HG03175 (cell line): ENCODE measurements at regions not wholly inside any gene's neighbourhood (a gene's known extent, or its start where the extent isn't known, plus 50 kb on each side); places are given as distances from the start of the nearest gene placed in this dataset.

Experiments
- ATAC-seq: cut with Tn5 transposase; IDR thresholded peaks from one replicate; pipeline ENCODE4 v1.9.1; 2021; ENCODE audit warnings: mild to moderate bottlenecking, moderate library complexity; ENCODE audit not compliant: unreplicated experiment

- no peak for ATAC-seq
These were observed 764.9 kb downstream of the TECRL start for GRCh38 chr4:63644396-63644795.

- no peak for ATAC-seq
These were observed 772.0 kb downstream of the TECRL start for GRCh38 chr4:63637270-63637669.

GRCh38 chr4:63632858-63633257 is 776.4 kb downstream of the TECRL start:
- ATAC-seq: no peak

GRCh38 chr4:63620271-63620670 is 789.0 kb downstream of the TECRL start:
- no peak for ATAC-seq

GRCh38 chr4:63619771-63620170 is 789.5 kb downstream of the TECRL start:
- no peak for ATAC-seq

- ATAC-seq: no peak
These were observed 790.1 kb downstream of the TECRL start for GRCh38 chr4:63618883-63619718.

GRCh38 chr4:63607169-63607872 is 801.9 kb downstream of the TECRL start:
- no peak for ATAC-seq

- ATAC-seq: no peak
These were observed 819.5 kb downstream of the TECRL start for GRCh38 chr4:63589796-63590195.

GRCh38 chr4:63583561-63583960 is 825.7 kb downstream of the TECRL start:
- no peak for ATAC-seq

GRCh38 chr4:63583007-63583406 is 826.2 kb downstream of the TECRL start:
- no peak for ATAC-seq

GRCh38 chr4:63580796-63581475 is 828.3 kb downstream of the TECRL start:
- ATAC-seq: no peak

- ATAC-seq: no peak
These were observed 830.9 kb downstream of the TECRL start for GRCh38 chr4:63578383-63578782.

- ATAC-seq: no peak
These were observed 842.6 kb downstream of the TECRL start for GRCh38 chr4:63566658-63567057.

GRCh38 chr4:63563288-63564014 is 845.8 kb downstream of the TECRL start:
- ATAC-seq: no peak

GRCh38 chr4:63558709-63559108 is 850.5 kb downstream of the TECRL start:
- ATAC-seq: no peak

GRCh38 chr4:63556332-63556731 is 852.9 kb downstream of the TECRL start:
- no peak for ATAC-seq

GRCh38 chr4:63553123-63553522 is 856.1 kb downstream of the TECRL start:
- no peak for ATAC-seq

- ATAC-seq: no peak
These were observed 867.4 kb downstream of the TECRL start for GRCh38 chr4:63541828-63542227.

GRCh38 chr4:63529581-63530337 is 879.5 kb downstream of the TECRL start:
- no peak for ATAC-seq

- no peak for ATAC-seq
These were observed 880.8 kb downstream of the TECRL start for GRCh38 chr4:63528256-63528991.
